ENCODE measurements at regions not wholly inside any gene's neighbourhood (a gene's known extent, or its start where the extent isn't known, plus 50 kb on each side); places are given as distances from the start of the nearest gene placed in this dataset.
A peak's percentile ranks its signal among the peaks of the same experiment; 100 is the strongest.

GRCh38 chr2:16326711-16327300 is 338.8 kb downstream of the CYRIA start:
- Histone ChIP-seq H3K9me3 (ENCODE audit: low read length) (no peaks in the 10 kb centered on the region), H3K9ac (ENCODE audit: low read length) (peak overlapping the region; percentile 29), H2AFZ (ENCODE audit: low read depth, low read length) (peak overlapping the region; percentile 3), H4K20me1 (ENCODE audit: insufficient read depth) (no peaks in the 10 kb centered on the region), H3K27me3 (ENCODE audit: insufficient read depth, low read depth, low read length) (no peaks in the 10 kb centered on the region), H3K9me2 (ENCODE audit: insufficient read depth, low read length) (no peaks in the 10 kb centered on the region), H3K4me2 (ENCODE audit: low read length) (peak overlapping the region; percentile 17), H3F3A (ENCODE audit: insufficient read depth, low read length, poor library complexity, severe bottlenecking) (no peaks in the 10 kb centered on the region), H3K27ac (ENCODE audit: low read length) (peak overlapping the region; percentile 76), H3K36me3 (ENCODE audit: insufficient read depth, low read length) (no peaks in the 10 kb centered on the region), H3K4me3 (ENCODE audit: low read length) (peak overlapping the region; percentile 36), H3K79me2 (replicated peaks; ENCODE audit: insufficient read depth, low read length) (no peaks in the 10 kb centered on the region)
- TF ChIP-seq REST (IDR thresholded peaks at IDR 0.05; ENCODE audit: borderline replicate concordance) (peak; percentile 61), POLR2AphosphoS5 (IDR thresholded peaks at IDR 0.05) (peak; percentile 39), RAD21 (conservative IDR thresholded peaks at IDR 0.05) (no peak)
- TF ChIP-seq, protein P1, sequence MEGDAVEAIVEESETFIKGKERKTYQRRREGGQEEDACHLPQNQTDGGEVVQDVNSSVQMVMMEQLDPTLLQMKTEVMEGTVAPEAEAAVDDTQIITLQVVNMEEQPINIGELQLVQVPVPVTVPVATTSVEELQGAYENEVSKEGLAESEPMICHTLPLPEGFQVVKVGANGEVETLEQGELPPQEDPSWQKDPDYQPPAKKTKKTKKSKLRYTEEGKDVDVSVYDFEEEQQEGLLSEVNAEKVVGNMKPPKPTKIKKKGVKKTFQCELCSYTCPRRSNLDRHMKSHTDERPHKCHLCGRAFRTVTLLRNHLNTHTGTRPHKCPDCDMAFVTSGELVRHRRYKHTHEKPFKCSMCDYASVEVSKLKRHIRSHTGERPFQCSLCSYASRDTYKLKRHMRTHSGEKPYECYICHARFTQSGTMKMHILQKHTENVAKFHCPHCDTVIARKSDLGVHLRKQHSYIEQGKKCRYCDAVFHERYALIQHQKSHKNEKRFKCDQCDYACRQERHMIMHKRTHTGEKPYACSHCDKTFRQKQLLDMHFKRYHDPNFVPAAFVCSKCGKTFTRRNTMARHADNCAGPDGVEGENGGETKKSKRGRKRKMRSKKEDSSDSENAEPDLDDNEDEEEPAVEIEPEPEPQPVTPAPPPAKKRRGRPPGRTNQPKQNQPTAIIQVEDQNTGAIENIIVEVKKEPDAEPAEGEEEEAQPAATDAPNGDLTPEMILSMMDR (IDR thresholded peaks at IDR 0.05; ENCODE audit: poor library complexity, severe bottlenecking) = no peak

- Histone ChIP-seq H3K9ac (ENCODE audit: low read length) (peak overlapping the region; percentile 18), H3K79me2 (replicated peaks; ENCODE audit: insufficient read depth, low read length) (no peaks in the 10 kb centered on the region), H3K9me2 (ENCODE audit: insufficient read depth, low read length) (no peaks in the 10 kb centered on the region), H3K4me3 (ENCODE audit: low read length) (no peak overlapping the region), H3F3A (ENCODE audit: insufficient read depth, low read length, poor library complexity, severe bottlenecking) (no peaks in the 10 kb centered on the region), H4K20me1 (ENCODE audit: insufficient read depth) (no peaks in the 10 kb centered on the region), H2AFZ (ENCODE audit: low read depth, low read length) (no peak overlapping the region), H3K27me3 (ENCODE audit: insufficient read depth, low read depth, low read length) (no peaks in the 10 kb centered on the region), H3K4me2 (ENCODE audit: low read length) (no peak overlapping the region), H3K36me3 (ENCODE audit: insufficient read depth, low read length) (no peaks in the 10 kb centered on the region), H3K27ac (ENCODE audit: low read length) (peak overlapping the region; percentile 76), H3K9me3 (ENCODE audit: low read length) (no peaks in the 10 kb centered on the region)
- TF ChIP-seq SMC3 (conservative IDR thresholded peaks at IDR 0.05; ENCODE audit: poor library complexity) (no peak), EZH2 (IDR thresholded peaks at IDR 0.05; ENCODE audit: borderline replicate concordance, insufficient read depth, low read length, poor library complexity, severe bottlenecking) (no peak)
These were observed 339.6 kb downstream of the CYRIA start for GRCh38 chr2:16325976-16326510.
